ENCODE measurements at regions not wholly inside any gene's neighbourhood (a gene's known extent, or its start where the extent isn't known, plus 50 kb on each side); places are given as distances from the start of the nearest gene placed in this dataset.
A peak's percentile ranks its signal among the peaks of the same experiment; 100 is the strongest.

DNA sequence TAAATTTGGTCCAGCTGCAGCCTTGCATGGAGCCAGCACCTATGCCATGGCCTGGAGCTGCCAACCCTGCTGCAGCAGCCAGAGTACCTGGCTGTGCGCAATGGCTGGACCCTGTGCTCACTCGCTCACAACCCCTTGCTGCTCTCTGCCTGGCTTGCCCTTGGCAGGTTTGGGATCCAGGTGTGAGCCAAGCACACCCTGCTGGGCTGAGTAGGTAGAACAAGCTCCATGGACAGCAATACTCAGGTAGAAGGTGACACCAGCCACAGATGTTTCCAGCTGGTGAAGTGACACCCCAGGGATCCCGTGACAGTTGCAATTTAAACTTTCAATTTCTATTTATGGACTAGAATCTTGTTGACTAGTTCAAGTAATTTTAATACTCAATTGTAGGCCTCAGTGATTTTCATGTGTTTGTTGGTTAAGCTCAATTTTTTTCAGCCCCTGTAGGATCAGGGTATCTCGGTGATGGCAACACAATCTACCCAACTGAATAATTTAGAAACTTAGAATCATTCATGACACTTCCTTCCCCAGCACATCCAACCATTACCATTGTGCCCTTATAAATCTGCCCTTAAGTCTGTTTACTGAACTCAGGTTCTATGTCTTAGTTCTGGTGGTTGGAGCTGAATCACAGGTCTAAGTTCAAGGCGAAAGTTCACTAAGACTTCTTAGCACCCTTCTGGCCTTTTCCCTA is 480.0 kb downstream of the PMP22 start:
- peak overlapping the region; percentile 18 for H3K4me3 Mint-ChIP-seq
- H3K4me1 Mint-ChIP-seq: peaks cover 19% of the 10 kb centered on the region
- no peak overlapping the region for H3K4me3 ChIP-seq
- peaks cover 15% of the 10 kb centered on the region for H3K4me1 ChIP-seq
- no peak overlapping the region for H3K4me2 ChIP-seq
- no peak overlapping the region for H3K27ac ChIP-seq
- no peaks in the 10 kb centered on the region for H3K9me3 ChIP-seq (ENCODE audit: low read depth)
- H3K36me3 Mint-ChIP-seq: no peaks in the 10 kb centered on the region
- H3K9ac ChIP-seq: no peak overlapping the region
- no peaks in the 10 kb centered on the region for H4K20me1 ChIP-seq (ENCODE audit: low read depth)
- TF ChIP-seq EZH2 (IDR thresholded peaks at IDR 0.05) (no peak), EZH2phosphoT487 (IDR thresholded peaks at IDR 0.05) (no peak)
- TF ChIP-seq, protein P1, sequence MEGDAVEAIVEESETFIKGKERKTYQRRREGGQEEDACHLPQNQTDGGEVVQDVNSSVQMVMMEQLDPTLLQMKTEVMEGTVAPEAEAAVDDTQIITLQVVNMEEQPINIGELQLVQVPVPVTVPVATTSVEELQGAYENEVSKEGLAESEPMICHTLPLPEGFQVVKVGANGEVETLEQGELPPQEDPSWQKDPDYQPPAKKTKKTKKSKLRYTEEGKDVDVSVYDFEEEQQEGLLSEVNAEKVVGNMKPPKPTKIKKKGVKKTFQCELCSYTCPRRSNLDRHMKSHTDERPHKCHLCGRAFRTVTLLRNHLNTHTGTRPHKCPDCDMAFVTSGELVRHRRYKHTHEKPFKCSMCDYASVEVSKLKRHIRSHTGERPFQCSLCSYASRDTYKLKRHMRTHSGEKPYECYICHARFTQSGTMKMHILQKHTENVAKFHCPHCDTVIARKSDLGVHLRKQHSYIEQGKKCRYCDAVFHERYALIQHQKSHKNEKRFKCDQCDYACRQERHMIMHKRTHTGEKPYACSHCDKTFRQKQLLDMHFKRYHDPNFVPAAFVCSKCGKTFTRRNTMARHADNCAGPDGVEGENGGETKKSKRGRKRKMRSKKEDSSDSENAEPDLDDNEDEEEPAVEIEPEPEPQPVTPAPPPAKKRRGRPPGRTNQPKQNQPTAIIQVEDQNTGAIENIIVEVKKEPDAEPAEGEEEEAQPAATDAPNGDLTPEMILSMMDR (IDR thresholded peaks at IDR 0.05): no peak
- H3F3A ChIP-seq (ENCODE audit: low read depth): peaks cover 17% of the 10 kb centered on the region
- H2AFZ ChIP-seq (replicated peaks): no peak overlapping the region
- H3K9me3 Mint-ChIP-seq: peaks cover 15% of the 10 kb centered on the region
- no peaks in the 10 kb centered on the region for H3K36me3 ChIP-seq
- H3K27ac Mint-ChIP-seq: peak overlapping the region; percentile 26
- no peaks in the 10 kb centered on the region for H3K27me3 ChIP-seq
- H3K27me3 Mint-ChIP-seq (ENCODE audit: insufficient read depth, low read depth): peaks cover 3% of the 10 kb centered on the region
- no peaks in the 10 kb centered on the region for H3K79me2 ChIP-seq (ENCODE audit: low read depth)
- no peak for DNase-seq (ENCODE audit: low spot score)

GRCh38 chr17:14781123-14781522 is 480.2 kb downstream of the HS3ST3B1 start:
- Histone ChIP-seq H3K4me1 (peaks cover 22% of the 10 kb centered on the region), H3K4me3 (no peak overlapping the region), H3K36me3 (no peaks in the 10 kb centered on the region), H3K9ac (no peak overlapping the region), H3K9me3 (ENCODE audit: low read depth) (no peaks in the 10 kb centered on the region), H2AFZ (replicated peaks) (no peak overlapping the region), H3F3A (ENCODE audit: low read depth) (peaks cover 23% of the 10 kb centered on the region), H4K20me1 (ENCODE audit: low read depth) (no peaks in the 10 kb centered on the region), H3K4me2 (no peak overlapping the region), H3K79me2 (ENCODE audit: low read depth) (no peaks in the 10 kb centered on the region), H3K27ac (no peak overlapping the region), H3K27me3 (no peaks in the 10 kb centered on the region)
- H3K27ac Mint-ChIP-seq: peak overlapping the region; percentile 97
- no peaks in the 10 kb centered on the region for H3K36me3 Mint-ChIP-seq
- H3K4me1 Mint-ChIP-seq: peaks cover 40% of the 10 kb centered on the region
- DNase-seq (ENCODE audit: low spot score): no peak
- TF ChIP-seq EZH2 (IDR thresholded peaks at IDR 0.05) (no peak), EZH2phosphoT487 (IDR thresholded peaks at IDR 0.05) (no peak)
- TF ChIP-seq, protein P1 (IDR thresholded peaks at IDR 0.05): no peak
- H3K27me3 Mint-ChIP-seq (ENCODE audit: insufficient read depth, low read depth): peaks cover 3% of the 10 kb centered on the region
- peaks cover 13% of the 10 kb centered on the region for H3K9me3 Mint-ChIP-seq
- H3K4me3 Mint-ChIP-seq: peak overlapping the region; percentile 75

GRCh38 chr17:14780097-14780651 is 479.3 kb downstream of the HS3ST3B1 start:
- Histone ChIP-seq H3K27ac (no peak overlapping the region), H3K9ac (no peak overlapping the region), H4K20me1 (ENCODE audit: low read depth) (no peaks in the 10 kb centered on the region), H3K4me1 (peaks cover 27% of the 10 kb centered on the region), H3F3A (ENCODE audit: low read depth) (peaks cover 23% of the 10 kb centered on the region), H3K27me3 (no peaks in the 10 kb centered on the region), H3K9me3 (ENCODE audit: low read depth) (no peaks in the 10 kb centered on the region), H3K36me3 (no peaks in the 10 kb centered on the region), H2AFZ (replicated peaks) (no peak overlapping the region), H3K4me3 (peak overlapping the region; percentile 14), H3K79me2 (ENCODE audit: low read depth) (no peaks in the 10 kb centered on the region), H3K4me2 (peak overlapping the region; percentile 73)
- no peaks in the 10 kb centered on the region for H3K36me3 Mint-ChIP-seq
- H3K9me3 Mint-ChIP-seq: peaks cover 10% of the 10 kb centered on the region
- peak; percentile 69 for TF ChIP-seq EZH2phosphoT487 (IDR thresholded peaks at IDR 0.05)
- TF ChIP-seq EZH2 (IDR thresholded peaks at IDR 0.05): no peak
- TF ChIP-seq, protein P1 (IDR thresholded peaks at IDR 0.05): no peak
- peaks cover 47% of the 10 kb centered on the region for H3K4me1 Mint-ChIP-seq
- H3K27ac Mint-ChIP-seq: peak overlapping the region; percentile 97
- peak; percentile 85 for DNase-seq (ENCODE audit: low spot score)
- H3K4me3 Mint-ChIP-seq: peak overlapping the region; percentile 75
- H3K27me3 Mint-ChIP-seq (ENCODE audit: insufficient read depth, low read depth): peaks cover 5% of the 10 kb centered on the region
